HG03060 (cell line): ENCODE measurements at regions not wholly inside any gene's neighbourhood (a gene's known extent, or its start where the extent isn't known, plus 50 kb on each side); places are given as distances from the start of the nearest gene placed in this dataset.
"Not testable (repeated sequence)": the region's sequence is repeated elsewhere in the genome, so short reads cannot be mapped to it uniquely, and the experiment has no call there.

Experiments
- ATAC-seq: cut with Tn5 transposase; IDR thresholded peaks from one replicate; pipeline ENCODE4 v1.9.1; 2021; ENCODE audit warnings: low read depth, moderate number of reproducible peaks; ENCODE audit not compliant: unreplicated experiment

DNA sequence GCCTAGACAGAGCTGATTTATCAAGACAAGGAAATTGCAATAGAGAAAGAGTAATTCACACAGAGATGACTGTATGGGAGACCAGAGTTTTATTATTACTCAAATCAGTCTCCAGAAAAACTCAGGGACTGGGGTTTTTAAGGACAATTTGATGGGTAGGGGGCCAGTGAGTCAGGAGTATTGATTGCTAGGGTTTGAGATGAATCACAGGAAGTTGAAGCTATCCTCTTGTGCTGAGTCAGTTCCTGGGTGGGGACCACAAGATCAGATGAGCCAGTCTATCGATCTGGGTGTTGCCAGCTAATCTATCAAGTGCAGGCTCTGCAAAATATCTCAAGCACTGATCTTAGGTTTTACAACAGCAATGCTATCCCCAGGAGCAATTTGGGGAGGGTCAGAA, 87.4 kb upstream of the TGIF2LY start:
- ATAC-seq = not testable (repeated sequence)

DNA sequence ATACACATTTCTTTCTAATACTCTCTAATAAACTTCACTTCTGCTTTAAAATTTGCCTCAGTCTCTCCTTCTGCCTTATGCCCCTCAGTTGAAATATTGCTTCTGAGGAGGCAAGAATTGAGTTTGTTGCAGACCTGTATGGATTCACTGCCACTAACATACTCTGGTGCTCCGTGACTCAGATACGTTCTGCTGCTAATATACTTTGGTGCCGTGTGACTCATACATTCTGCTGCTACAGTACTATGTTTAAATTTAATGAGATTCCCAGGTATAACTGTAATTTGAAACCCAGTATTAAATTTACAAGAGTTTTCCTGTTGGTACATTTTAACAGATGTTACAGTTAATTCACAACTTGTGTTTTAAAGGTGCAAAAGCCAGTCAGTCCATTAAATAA, 84.3 kb upstream of the TGIF2LY start:
- ATAC-seq = not testable (repeated sequence)

GRCh38 chrY:3527040-3527439, 51.8 kb upstream of the TGIF2LY start:
- peak; percentile 87 for ATAC-seq
